ENCODE measurements at regions not wholly inside any gene's neighbourhood (a gene's known extent, or its start where the extent isn't known, plus 50 kb on each side); places are given as distances from the start of the nearest gene placed in this dataset.

DNA sequence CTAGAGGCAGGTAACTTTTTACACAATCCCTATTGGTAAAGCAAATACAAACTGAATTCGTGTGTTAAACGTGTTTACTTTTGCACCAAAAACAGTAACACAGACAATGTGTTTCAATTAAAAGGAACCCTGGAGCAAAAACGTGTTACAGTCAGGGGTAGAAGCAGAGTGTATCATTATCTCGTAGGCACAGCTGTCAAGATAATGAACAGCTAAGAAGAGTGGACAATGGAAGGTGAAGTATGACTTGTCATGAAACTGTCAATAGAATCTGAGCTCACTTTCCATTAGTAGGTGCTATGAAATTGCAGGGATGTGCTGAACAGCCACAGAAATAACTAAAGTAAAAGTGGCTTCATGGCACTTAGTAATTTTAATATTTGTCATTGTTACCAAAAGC is 1229.8 kb upstream of the WWC1 start:
- no peak for TF ChIP-seq EP300 (IDR thresholded peaks at IDR 0.05; ENCODE audit: low read depth)
- TF ChIP-seq, protein P1, sequence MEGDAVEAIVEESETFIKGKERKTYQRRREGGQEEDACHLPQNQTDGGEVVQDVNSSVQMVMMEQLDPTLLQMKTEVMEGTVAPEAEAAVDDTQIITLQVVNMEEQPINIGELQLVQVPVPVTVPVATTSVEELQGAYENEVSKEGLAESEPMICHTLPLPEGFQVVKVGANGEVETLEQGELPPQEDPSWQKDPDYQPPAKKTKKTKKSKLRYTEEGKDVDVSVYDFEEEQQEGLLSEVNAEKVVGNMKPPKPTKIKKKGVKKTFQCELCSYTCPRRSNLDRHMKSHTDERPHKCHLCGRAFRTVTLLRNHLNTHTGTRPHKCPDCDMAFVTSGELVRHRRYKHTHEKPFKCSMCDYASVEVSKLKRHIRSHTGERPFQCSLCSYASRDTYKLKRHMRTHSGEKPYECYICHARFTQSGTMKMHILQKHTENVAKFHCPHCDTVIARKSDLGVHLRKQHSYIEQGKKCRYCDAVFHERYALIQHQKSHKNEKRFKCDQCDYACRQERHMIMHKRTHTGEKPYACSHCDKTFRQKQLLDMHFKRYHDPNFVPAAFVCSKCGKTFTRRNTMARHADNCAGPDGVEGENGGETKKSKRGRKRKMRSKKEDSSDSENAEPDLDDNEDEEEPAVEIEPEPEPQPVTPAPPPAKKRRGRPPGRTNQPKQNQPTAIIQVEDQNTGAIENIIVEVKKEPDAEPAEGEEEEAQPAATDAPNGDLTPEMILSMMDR (IDR thresholded peaks at IDR 0.05): no peak
- TF ChIP-seq POLR2AphosphoS5 (IDR thresholded peaks at IDR 0.05): no peak

Measured in transverse colon (tissue), 4 donors.